DMS114 treated with DMSO at 0.1 percent for 48 hours (cell line): ENCODE measurements at regions not wholly inside any gene's neighbourhood (a gene's known extent, or its start where the extent isn't known, plus 50 kb on each side); places are given as distances from the start of the nearest gene placed in this dataset.
A peak's percentile ranks its signal among the peaks of the same experiment; 100 is the strongest.
"Not testable (repeated sequence)": the region's sequence is repeated elsewhere in the genome, so short reads cannot be mapped to it uniquely, and the experiment has no call there.

Experiments
- DNase-seq: peaks from one replicate; lab custom pipeline; 2025; ENCODE audit not compliant: unreplicated experiment; lab: John Stamatoyannopoulos, UW

DNA sequence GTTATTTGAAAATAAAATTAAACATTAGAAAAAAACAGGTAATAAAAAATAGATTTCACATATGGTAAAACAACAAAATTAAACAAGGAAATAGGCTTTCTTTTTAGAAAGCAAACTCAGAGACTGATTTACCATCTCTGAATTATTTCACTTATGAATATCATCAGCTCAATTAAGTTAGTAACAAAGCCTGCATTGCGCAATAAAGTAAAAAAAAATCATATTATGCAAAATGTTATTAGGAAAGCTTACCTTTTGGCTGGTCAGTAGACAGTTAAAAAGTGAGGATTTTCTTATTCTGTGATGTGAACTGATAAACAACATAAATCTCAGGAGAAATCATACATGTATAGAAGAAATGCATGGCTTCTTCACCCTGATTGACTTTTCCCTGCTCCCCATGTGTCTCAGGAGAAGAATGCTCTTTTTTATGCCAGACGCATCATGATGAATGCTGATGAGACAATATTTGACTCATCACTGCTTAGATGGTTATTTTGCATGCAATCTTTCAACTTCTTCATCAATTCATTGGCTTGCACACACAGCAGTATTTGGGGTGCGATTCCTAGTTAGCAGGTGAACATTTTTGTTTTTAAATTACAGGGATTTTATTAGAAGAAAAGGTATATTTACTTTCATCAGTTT is 124.5 kb upstream of the USP15 start:
- no peak for DNase-seq

DNA sequence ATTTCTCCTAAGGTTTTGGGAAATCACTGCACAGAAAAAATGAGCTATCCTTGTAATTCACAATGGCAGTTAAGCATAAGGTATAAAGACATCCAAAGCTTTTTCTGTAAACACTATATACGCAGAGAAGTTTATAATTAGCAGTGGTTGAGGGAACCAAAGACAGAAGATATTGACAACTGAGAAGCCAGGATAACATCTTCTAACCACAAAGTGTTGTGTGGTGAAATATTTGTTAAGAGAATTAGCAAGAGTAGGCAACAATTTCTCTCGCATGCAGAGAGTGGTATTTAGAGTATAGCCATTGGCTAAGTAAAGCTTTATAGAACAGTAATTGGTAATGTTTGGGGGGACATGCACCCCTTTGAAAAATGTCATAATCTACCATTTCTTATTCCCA is 123.7 kb upstream of the USP15 start:
- DNase-seq: no peak

DNA sequence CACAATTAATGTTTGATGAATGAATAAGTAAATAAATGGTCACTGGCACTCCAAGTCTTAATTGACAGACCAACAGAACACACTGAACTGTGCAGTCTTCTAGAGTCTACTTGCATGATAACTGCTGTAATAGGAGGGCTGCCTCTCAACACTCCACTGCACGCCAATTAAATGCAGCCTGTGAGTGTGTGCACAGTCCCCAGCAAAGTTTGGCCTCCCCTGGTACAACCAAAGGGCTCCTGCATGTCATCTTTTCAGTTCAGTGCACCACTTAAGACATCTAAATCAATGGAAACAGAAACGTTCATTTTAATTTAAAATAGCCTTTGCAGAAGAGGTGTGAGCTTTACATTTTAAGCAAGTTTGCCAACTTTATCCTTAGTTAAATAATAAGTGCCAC is 121.7 kb upstream of the USP15 start:
- DNase-seq: no peak

DNA sequence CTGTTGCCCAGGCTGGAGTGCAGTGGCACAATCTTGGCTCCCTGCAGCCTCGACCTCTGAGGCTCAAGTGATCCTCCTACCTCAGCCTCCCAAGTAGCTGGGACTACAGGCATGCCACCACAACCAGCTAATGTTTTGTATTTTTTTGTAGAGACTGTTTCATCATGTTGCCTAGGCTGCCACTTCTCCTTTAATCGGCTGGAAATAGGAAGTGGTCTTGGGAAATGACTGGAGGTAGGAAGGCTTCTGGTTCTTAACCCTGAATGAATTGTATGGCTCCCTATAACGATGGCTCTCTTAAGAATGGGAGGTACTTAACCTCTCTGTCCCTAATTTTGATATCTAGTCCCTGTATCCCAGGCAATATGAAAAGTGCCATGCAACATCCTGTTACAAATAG is 113.9 kb upstream of the USP15 start:
- no peak for DNase-seq

DNA sequence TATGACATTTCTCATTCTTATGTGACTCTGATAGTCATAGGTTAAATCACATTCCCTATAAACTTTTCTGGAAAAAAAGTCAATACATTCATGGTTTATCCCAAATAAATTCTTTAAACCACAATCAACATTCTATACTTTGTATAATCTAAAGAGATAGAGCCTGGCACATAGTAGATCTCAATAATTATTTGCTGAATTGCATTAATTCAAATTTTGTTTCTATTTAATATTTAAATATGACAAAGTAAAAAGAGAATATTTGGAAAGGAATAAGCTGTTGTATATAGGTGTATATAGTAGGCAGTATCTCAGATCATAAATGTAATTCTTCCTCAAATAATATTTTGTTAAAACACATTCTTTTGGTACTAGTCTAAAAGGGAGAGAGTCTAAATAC is 102.2 kb upstream of the USP15 start:
- no peak for DNase-seq

DNA sequence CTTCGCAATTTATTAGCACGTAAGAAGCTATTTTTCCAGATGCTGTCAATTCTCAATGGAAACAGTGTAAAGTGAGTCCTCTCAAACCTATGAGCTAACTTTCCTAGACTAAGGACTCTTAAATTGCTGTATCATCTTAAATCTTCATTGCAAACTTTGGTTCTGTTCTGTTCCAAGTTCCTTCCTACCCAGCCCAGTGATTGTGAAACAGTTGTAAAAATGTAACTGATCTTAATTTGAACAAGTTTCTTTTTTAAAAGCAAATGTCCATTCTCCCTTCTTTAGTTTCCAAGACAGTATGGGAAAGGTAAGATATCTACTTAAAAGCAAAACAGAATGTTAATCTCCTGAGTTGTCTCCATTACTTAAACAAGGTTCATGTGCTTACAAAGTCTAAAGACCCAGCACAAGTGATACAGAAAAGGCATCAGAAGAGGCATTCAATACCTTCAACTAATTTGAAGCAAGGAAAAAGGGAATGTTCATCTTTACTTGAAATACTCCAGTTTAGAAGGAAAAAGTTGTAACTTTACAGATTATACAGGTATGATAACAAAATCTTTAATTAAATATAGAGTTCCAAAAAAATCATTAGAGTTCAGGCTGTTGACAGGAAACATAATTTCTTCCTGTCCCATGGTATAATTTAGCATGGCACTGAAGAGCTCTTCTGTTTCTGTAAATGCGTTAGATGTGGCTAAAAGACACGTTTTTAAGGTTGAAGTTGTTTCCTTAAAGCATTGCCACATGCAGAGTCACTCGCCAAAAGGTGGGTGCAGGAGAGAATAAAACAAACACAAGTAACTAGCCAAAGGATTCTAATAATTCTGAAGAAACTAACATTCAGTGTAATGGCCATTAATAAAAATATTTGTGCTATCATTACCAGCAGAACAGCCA is 101.5 kb upstream of the USP15 start:
- no peak for DNase-seq

DNA sequence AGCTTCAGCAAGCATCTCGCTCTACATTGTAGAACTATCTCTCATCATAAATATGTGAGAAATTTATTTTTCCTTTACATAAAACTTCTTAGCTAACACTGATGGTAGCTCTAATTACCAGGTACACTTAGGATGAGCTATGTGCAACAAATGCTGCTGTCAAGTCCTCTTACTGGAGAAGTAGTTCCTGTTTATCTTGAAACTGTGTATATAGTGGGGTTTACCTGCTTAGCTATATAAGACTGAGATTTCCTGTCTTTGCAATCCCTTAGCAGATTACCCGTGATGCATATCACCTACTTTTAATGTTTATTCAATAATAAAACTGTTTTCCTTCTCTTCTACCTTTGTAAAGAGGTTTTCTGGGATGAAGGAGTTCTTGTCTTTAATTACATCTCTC is 98.0 kb upstream of the USP15 start:
- no peak for DNase-seq

DNA sequence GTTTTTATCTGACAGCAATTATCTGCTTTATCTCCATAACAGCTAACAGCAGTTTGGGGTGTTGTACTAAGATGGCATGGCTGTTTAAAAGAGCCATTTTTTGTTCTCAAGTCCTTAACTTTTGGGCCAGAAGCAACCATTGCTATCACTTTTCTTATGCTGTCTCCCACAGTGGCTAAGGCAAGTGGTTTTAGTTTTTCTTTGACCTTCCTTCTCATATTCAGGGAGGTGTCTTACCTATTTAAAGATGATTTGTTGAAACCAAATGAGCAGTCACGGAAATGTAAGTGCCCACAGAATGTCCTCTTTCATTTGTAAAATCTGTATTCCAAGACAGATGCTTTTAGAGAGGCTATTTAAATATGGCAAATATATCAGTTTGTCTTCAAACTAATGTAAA is 96.8 kb upstream of the USP15 start:
- no peak for DNase-seq

DNA sequence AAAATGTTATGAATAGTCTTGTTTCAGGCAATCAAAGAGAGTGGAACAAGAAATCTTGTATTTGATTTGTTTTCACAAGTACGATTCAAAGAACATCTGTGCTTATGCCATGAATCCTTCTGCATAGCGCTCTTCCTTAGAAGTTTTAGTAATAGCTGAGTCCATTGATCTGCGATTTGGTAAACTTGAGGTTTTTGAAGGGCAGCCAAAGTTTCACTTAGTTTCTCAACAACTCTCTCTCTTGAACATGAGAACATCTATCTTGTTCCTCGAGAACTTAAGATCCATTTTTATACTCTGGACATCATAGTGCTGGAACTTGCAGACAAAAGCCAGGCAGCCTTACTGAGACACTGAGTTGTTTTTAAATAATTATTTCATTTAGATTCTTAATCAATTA is 96.2 kb upstream of the USP15 start:
- no peak for DNase-seq

DNA sequence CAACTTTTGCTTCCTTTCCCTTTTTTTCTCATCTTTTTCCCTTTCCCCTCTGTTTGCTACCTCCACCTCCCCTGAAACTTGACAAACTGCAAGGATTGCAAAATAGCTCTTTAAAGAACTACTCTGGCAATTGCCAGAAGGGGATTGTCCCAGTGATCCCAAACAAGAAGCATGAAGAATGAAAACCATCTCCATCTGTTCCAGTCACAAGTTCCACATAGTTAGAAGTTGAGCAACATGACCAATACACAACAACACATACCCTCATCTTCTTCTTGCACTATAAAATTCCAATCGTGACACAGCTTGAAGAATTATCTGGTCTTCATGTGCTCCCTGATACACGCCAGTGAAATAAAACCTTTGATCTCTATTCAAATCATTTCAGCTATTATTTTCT is 93.7 kb upstream of the USP15 start:
- DNase-seq: no peak

DNA sequence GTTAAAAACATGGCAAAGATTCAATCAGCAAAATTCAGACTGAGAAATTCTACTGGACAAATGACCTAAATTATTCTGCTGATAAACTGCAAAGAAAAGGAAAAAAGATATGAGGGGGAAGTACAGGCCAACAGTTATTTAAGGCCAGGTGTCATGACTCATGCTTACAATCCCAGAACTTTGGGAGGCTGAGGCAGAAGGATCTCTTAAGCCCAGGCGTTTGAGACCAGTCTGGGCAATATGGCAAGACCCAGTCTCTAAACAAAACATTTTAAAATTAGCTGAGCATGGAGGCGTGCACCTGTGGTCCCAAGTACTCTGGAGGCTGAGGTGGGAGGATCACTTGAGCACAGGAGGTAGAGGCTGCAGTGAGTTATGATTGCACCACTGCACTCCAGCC is 91.8 kb upstream of the USP15 start:
- DNase-seq: no peak

DNA sequence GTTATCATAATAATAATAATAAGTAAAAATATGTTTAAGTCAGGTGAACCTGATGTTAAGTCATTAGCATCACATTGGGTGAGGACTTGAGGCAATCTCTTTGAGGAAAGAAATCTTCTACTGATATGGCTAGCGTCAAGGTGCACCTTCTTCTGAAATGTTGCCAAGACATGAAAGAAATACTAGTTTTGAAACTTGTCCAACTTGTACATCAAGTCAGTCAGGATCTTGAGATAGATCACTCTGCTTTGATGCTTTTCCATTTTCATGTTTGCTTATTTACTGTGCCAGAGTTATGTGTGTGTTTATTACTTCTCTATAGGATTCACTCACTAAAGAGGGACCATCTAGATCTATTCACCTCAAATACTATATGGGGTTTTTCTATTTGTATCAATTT is 90.0 kb upstream of the USP15 start:
- no peak for DNase-seq

DNA sequence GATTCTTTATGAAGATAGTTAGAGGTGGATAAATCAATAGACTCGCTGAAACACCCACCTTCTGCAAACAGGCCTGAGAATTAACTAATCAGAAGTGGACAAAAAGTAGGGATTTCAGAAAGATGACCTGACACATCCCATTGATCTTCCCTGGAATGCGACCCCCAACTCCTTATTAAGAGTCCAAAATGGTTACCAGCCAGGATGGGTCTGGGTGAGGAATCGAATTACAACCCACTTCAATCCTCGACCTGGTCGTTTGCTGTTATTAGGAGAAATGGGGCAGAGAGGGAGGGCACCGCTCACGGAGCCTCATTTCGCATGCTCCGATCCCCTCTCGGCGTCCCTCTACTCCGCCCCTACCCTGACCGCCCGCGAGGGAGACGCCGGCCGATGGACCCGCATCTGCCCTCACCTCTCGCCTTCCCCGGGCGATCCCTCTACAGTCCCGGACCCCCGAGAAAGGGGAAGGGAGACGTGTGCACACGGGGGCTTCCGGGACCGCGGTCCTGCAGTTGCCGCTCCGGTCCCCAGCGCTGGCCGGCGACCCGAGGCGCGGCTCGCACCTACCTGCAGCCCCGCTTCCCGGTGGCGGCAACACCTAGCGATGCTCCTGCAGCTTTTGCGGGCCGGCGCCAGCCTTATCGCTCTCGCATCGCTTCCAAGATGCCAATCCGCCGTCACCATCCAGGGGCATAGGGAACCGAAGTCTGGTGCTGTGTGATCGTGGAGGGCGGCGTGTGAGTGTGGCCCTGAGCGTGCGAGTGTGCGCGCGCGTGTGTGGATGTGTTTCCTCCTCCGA is 69.3 kb upstream of the USP15 start:
- DNase-seq: no peak

DNA sequence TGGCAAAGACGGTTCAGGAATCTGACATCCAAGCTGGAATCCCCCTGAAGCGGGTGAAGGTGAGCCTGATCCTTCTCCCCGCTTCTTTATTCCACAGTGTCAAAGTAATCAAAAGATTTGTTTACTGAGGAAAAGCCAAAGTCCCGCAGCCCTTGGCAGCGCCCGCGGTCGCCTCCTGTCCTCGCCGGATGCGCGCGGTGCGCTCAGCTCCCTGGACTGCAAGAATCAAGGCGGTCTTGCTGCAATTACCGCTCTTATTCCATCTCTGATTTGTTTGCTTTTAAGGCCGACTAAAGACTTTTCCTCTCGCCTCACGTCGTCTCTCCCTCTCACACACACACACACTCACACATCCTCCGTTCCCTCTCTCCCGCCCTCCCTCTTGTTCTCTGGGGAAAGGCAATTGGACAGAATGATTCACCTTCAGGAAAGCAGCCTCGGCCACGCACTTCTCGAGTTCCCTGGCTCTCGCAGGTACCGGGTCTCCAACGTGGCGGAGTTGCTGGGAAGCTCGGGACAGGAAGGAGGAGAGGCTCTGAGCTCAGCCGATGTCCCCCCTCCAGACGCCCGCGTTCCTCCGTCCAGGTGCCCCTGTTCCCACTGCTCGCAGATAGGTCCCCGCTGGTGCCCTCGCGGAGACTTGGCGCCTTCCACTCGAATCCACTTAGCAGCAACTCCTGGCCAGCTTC is 68.6 kb upstream of the USP15 start:
- DNase-seq: peak; percentile 12

DNA sequence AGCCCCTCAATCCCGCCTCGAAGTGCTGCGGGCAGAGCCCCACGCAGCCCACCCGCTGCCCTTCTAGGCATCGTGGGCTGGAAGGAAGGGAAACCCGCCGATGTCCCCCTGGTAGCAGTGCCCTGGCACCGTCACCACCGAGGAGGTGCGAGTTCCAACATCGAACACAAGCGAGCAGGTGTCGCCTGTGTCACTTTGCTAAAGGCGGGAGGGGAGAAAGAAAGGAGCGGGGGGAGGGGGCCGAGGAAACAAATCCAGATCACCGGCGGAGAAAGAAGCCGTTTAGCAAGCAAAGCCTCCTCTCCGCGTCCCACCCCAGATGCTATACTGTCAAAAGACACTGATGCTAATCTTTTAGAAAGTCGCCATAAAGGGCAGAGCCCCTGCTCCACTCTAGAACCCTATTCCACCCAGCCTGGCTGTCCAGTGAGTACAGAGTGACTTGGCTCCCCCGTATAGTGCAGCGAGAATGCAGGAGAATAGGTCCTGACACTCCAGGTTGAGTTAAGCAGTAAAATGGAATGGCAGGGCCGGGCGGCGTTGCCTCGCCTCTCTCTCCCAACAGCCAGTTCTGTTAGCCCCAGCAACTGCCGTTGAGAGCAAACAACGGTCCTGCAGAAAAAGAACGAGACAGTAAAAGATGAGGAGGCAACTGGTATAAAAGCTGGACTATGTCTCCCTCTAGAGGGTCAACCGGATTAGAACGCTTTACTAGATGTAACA is 67.9 kb upstream of the USP15 start:
- peak; percentile 86 for DNase-seq

DNA sequence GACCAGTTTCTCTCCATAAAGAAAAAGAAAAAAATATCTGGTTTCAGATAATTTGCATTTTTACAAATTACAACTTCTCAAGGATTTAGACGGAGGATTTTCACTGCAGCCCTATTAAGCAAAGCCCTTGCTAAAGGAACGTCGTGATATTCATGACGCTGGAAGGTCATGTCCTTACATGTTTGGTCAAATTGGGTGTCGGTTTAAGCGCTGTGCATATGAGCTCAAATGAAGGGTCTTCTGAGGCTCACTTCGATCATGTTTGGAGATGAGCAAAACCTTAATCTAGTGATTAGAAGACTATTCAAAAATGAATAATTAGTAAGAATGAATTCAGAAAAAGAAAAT is 67.3 kb upstream of the USP15 start:
- no peak for DNase-seq

DNA sequence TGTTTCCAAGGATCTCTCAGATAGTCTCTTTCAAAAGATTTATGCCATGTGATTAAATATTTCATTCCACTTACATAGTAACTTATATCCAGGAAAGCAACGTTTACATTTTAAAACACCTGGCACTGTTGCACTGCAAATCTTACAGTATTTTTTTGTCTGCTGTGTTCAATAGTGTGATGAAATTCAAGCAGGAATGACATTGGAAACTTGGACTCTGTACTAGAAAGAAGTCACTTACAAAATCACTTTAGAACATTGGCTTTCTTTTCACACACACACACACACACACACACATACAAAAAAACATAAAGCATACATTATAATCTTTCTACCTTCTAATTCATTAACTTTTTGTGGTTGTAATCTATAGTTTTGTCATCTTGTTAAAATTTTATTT is 66.2 kb upstream of the USP15 start:
- DNase-seq: no peak

DNA sequence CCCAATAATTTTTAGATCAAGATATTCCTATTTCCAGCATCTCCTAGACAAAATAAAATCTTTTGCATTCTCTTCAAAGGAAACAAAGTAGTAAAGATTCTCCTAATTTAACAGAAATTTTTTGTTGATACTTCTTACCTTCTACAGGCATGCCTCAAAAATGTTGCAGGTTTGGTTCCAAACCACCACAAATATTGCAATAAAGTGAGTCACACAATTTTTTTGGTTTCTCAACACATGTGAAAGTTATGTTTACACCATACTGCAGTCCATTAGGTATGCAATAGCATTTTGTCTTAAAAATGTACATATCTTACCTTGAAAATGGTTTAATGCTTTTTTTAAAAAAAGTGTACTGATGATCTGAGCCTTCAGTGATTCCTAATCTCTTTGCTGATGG is 65.6 kb upstream of the USP15 start:
- no peak for DNase-seq

DNA sequence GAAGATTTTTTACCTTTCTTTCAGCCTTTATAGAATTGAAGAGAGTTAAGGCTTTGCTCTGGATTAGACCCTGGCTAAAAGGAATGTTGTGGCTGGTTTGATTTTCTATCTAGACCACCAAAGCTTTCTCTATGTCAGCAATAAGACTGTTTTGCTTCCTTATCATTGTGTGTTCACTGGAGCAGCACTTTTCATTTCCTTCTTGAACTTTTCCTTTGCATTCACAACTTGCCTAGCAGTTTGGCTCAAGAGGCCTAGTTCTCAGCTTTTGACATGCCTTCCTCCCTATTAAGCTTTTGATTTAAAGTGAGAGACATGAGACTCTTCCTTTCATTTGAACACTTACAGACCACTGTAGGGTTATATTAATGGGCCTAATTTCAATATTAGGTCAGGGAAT is 64.1 kb upstream of the USP15 start:
- DNase-seq: no peak

DNA sequence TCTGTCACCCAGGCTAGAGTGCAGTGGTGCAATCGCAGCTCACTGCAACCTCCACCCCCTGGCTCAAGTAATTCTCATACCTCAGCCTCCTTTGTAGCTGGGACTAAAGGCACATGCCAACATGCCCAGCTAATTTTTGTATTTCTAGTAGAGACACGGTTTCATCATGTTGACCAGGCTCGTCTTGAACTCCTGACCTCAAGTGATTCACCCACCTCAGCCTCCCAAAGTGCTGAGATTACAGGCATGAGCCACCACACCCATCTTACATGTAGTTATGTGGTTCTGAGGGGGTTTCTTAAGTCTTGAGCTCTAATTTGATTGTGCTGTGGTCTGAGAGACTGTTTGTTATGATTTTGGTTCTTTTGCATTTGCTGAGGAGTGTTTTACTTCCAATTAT is 57.3 kb upstream of the USP15 start:
- DNase-seq: not testable (repeated sequence)

DNA sequence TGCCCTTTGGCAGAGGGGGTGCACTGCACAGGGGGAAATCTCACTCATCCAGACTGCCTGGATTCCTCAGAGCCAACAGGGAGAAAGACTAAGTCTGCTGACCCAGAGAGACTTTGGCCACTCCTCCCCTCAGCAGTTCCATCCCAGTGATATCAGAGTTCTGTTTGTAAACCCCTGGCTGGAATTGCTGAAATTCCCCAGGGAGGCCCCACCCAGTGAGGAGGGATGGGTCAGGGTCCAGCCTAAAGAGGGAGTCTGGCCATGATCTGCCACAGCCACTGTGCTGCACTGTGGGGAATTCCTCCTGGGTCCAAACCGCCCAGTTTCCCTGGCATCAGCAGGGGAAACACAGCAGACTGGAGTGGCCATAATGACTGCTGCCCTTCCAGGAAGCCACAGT is 54.9 kb upstream of the USP15 start:
- DNase-seq: no peak
